ENCODE measurements at regions not wholly inside any gene's neighbourhood (a gene's known extent, or its start where the extent isn't known, plus 50 kb on each side); places are given as distances from the start of the nearest gene placed in this dataset.

- TF ChIP-seq TAF1 (IDR thresholded peaks at IDR 0.05; ENCODE audit: low read depth, low read length) (no peak), SIRT6 (IDR thresholded peaks at IDR 0.05; ENCODE audit: low read length) (no peak), POLR2AphosphoS5 (IDR thresholded peaks at IDR 0.05; ENCODE audit: low read depth, low read length) (no peak)
These were observed 614.1 kb upstream of the CDH9 start (continued) for GRCh38 chr5:27652505-27652904.

All from H1 (cell line).